SK-N-SH treated with all-trans-retinoic acid at 6 μM for 48 hours (cell line): ENCODE measurements at regions not wholly inside any gene's neighbourhood (a gene's known extent, or its start where the extent isn't known, plus 50 kb on each side); places are given as distances from the start of the nearest gene placed in this dataset.

Experiments used
- ARNTL ChIP-seq: fragments of 450-650 bp; formaldehyde crosslinking; IDR thresholded peaks from 2 replicates; pipeline ENCODE4 v1.5.0; 2020; ENCODE audit warnings: low read depth, mild to moderate bottlenecking, moderate library complexity, borderline replicate concordance
- CREB5 ChIP-seq: fragments of 250-450 bp; sonication (Bioruptor Pico); IDR thresholded peaks from 2 replicates; pipeline ENCODE4 v1.5.1; 2020; ENCODE audit warnings: low read depth, mild to moderate bottlenecking, moderate library complexity
- CSDC2 ChIP-seq: fragments of 250-450 bp; sonication (Bioruptor Pico); IDR thresholded peaks from 2 replicates; pipeline ENCODE4 v1.5.0; 2020; ENCODE audit warnings: mild to moderate bottlenecking, moderate library complexity
- CSRNP3 ChIP-seq: fragments of 250-450 bp; sonication (Bioruptor Pico); IDR thresholded peaks from 2 replicates; pipeline ENCODE4 v1.5.1; 2021; ENCODE audit warnings: mild to moderate bottlenecking, moderate library complexity
- GLIS3 ChIP-seq: fragments of 250-450 bp; sonication (Bioruptor Pico); IDR thresholded peaks from 2 replicates; pipeline ENCODE4 v1.5.0; 2020; ENCODE audit warnings: mild to moderate bottlenecking, moderate library complexity
- OSR1 ChIP-seq: fragments of 250-450 bp; sonication (Bioruptor Pico); IDR thresholded peaks from 2 replicates; pipeline ENCODE4 v1.8.0; 2022; ENCODE audit warnings: moderate library complexity, mild to moderate bottlenecking, inconsistent platforms
- PATZ1 ChIP-seq: fragments of 250-450 bp; sonication (Bioruptor Pico); IDR thresholded peaks from 2 replicates; pipeline ENCODE4 v1.8.0; 2020; ENCODE audit warnings: mild to moderate bottlenecking, moderate library complexity, borderline replicate concordance
- SNAI2 ChIP-seq: fragments of 250-450 bp; sonication (Bioruptor Pico); IDR thresholded peaks from 2 replicates; pipeline ENCODE4 v1.5.0; 2020; ENCODE audit warnings: mild to moderate bottlenecking, moderate library complexity
- TCF4 ChIP-seq: fragments of 250-450 bp; sonication (Bioruptor Pico); IDR thresholded peaks from 2 replicates; pipeline ENCODE4 v1.8.0; 2021; ENCODE audit warnings: mild to moderate bottlenecking, moderate library complexity, borderline replicate concordance
- TSHZ2 ChIP-seq: fragments of 250-450 bp; sonication (Bioruptor Pico); IDR thresholded peaks from 2 replicates; pipeline ENCODE4 v1.5.0; 2020; ENCODE audit warnings: mild to moderate bottlenecking, moderate library complexity
- ZFP30 ChIP-seq: fragments of 450-650 bp; formaldehyde crosslinking; IDR thresholded peaks from 2 replicates; pipeline ENCODE4 v1.5.0; 2022; ENCODE audit warnings: mild to moderate bottlenecking, moderate library complexity

- no peak for TF ChIP-seq PATZ1
- no peak for TF ChIP-seq GLIS3 (CRISPR knock-in tag)
- TF ChIP-seq ARNTL (CRISPR knock-in tag): no peak
- no peak for TF ChIP-seq OSR1
- TF ChIP-seq CSRNP3 (CRISPR knock-in tag): no peak
- TF ChIP-seq TSHZ2 (CRISPR knock-in tag): no peak
- TF ChIP-seq ZFP30 (CRISPR knock-in tag): no peak
- TF ChIP-seq CREB5: no peak
- no peak for TF ChIP-seq TCF4 (CRISPR knock-in tag)
- no peak for TF ChIP-seq SNAI2
- no peak for TF ChIP-seq CSDC2 (CRISPR knock-in tag)
Observed at GRCh38 chrX:139297638-139298037, 232.9 kb upstream of the F9 start.
